ENCODE measurements at regions not wholly inside any gene's neighbourhood (a gene's known extent, or its start where the extent isn't known, plus 50 kb on each side); places are given as distances from the start of the nearest gene placed in this dataset.

- in situ Hi-C loops (cut with HindIII; ENCODE audit: low pct_ligation_motif_present, low pct_unique_long_range_greater_than_20kb, low sequenced_read_pairs) = no loop called here
These were observed 407.2 kb downstream of the HLX start for GRCh38 chr1:221286399-221286798.

GRCh38 chr1:221289103-221289502 is 409.9 kb downstream of the HLX start:
- DNase-seq = no peak
- in situ Hi-C loops (cut with HindIII; ENCODE audit: low pct_ligation_motif_present, low pct_unique_long_range_greater_than_20kb, low sequenced_read_pairs) = no loop called here

More at GRCh38 chr1:221286399-221286798, 407.2 kb downstream of the HLX start:
- no peak for DNase-seq

- in situ Hi-C loops (cut with HindIII; ENCODE audit: low pct_ligation_motif_present, low pct_unique_long_range_greater_than_20kb, low sequenced_read_pairs) = no loop called here
- DNase-seq = no peak
These were observed 411.4 kb downstream of the HLX start for GRCh38 chr1:221290669-221291068.

GRCh38 chr1:221291113-221291512 is 411.9 kb downstream of the HLX start:
- DNase-seq = no peak
- in situ Hi-C loops (cut with HindIII; ENCODE audit: low pct_ligation_motif_present, low pct_unique_long_range_greater_than_20kb, low sequenced_read_pairs) = no loop called here

DNA sequence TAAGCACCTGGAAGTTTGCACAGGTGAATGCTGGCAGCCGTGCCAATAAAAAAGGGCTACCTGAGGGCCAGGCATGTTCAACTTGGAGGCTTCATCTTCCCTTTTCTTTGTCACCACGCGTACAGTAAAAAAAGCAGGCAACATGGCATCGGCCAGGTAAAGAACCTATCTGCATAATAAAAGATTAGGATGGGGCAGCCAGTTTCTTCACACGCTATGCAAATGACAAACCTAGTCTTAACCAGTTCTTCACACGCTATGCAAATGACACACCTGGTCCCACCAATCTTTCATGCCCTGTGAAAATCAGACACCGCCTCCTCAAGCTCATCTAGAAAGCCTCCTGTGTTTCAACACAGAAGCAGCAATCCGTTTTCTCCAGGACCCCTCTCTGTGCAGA is 413.4 kb downstream of the HLX start:
- in situ Hi-C loops (cut with HindIII; ENCODE audit: low pct_ligation_motif_present, low pct_unique_long_range_greater_than_20kb, low sequenced_read_pairs) = no loop called here
- no peak for DNase-seq

GRCh38 chr1:221294242-221294641 is 415.0 kb downstream of the HLX start:
- DNase-seq = no peak
- in situ Hi-C loops (cut with HindIII; ENCODE audit: low pct_ligation_motif_present, low pct_unique_long_range_greater_than_20kb, low sequenced_read_pairs) = no loop called here

DNA sequence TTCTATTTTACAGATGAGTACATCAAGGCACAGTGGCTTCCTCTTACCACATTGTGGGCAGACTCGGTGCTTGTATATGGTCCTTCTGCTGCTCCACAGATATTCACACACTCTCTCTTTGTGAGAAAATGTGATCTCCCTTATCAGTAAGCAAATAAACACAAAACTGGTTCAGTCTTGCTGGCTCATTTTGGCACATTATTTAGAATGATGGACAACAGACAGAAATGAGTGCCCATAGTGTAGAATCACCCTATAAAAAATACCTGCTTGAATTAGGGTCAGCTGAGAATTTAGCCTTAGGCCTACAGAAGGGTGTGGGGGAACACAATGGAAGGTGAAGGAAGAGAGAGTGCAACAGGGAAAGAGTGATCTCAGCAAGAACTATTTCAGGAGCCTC is 423.1 kb downstream of the HLX start:
- in situ Hi-C loops (cut with HindIII; ENCODE audit: low pct_ligation_motif_present, low pct_unique_long_range_greater_than_20kb, low sequenced_read_pairs) = no loop called here
- no peak for DNase-seq

DNA sequence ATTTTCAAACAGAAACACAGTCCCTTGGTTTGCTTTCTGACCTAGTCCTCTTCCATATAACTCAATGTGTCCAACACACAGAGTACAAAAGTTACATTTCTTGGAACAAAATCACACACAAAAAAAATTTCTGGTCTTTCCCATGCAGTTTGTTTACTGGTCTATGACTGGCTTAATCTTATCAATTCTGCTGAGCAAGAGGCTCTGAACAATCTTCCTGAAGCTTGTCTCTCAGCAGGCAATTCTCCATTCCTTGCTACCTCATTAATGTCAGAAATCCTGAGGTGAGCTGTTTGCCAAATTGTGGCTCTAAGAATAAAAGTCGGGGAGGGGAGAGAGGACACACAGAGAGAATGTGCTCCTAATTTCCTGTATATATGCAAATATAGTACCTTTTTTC is 423.6 kb downstream of the HLX start:
- no peak for DNase-seq
- in situ Hi-C loops (cut with HindIII; ENCODE audit: low pct_ligation_motif_present, low pct_unique_long_range_greater_than_20kb, low sequenced_read_pairs) = no loop called here

DNA sequence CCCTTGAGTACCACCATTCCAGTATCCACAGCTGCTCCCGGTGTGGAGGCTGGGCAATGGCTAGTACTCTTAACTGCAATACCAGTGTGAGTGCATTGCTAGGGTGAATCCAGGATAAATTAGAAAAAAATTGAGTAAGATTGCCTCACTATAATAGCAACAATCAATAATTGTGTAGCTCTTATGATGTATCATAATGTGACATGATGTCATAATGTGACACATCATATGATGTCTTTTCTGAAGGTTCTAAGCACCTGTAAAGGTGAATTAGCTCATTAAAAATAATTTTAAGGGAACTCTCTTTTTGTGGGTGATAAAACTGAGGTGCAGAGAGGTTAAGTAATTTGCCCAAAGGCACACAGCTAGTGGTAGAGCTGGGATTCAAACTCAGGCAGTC is 424.4 kb downstream of the HLX start:
- no peak for DNase-seq
- in situ Hi-C loops (cut with HindIII; ENCODE audit: low pct_ligation_motif_present, low pct_unique_long_range_greater_than_20kb, low sequenced_read_pairs) = no loop called here

GRCh38 chr1:221306239-221306638 is 427.0 kb downstream of the HLX start:
- in situ Hi-C loops (cut with HindIII; ENCODE audit: low pct_ligation_motif_present, low pct_unique_long_range_greater_than_20kb, low sequenced_read_pairs) = no loop called here

DNA sequence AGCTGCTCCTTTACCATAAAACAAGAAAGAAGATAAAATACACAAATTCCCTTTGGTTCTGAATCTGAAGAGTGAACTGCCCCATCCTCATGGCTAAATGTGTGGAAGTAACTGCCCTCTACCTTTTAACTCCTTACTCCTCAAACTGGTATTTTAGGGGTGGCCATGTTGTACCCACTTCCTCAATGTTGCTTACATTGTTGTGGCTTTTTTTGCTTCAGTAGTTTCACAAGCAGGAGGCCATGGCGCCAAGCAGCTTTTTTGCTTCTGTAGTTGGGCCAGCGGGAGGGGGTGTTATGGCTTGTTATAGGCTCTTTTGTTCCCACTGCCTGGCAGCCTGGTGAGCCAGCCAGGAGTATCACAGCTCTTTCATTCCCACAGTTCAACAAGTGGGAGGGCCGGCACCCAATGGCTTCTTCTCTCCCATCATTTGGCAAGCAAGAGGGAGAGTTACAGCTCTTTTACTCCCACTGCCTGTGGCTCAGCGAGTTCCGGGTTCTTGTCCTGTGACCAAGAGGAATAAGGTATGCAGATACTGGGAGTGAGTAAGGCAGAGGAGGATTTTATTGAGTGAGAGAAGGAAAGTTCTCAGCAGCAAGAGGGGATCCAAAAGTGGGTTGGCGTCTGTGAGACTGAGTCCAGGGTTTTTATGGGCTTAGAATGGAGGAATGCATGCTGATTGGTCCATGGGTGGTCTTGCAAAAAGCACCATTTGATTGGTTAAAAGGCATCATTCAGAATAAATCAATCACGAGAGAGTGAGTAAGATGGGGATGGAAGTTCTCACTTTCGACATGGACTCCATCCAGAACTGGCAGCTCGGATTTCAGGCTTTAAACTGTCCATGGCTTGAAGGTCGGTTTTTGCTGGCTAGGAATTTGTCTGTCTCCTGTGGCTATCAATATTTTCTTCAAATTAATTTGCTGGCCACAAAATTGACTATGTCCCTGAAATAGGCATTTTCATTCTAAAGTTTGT is 429.6 kb downstream of the HLX start:
- DNase-seq = no peak
- in situ Hi-C loops (cut with HindIII; ENCODE audit: low pct_ligation_motif_present, low pct_unique_long_range_greater_than_20kb, low sequenced_read_pairs) = no loop called here

More at GRCh38 chr1:221306239-221306638, 427.0 kb downstream of the HLX start:
- no peak for DNase-seq

DNA sequence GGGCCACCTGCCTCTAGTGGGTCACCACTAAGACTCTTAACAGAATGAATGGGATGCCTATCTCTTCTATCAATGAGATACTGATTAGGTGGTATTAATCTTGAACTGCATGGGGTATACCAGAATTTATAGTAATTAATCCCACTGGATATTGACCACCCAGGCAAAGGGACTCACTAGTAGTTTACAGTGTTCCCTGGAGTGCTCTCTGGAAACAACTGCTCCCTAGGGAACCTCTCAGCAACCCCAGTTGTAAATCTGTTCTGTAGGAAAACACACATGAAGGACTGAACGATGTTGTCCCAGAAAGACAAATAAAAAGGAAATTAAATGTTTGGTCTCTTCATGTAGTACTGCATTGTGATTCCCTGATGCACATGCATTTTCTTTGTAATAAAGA is 430.5 kb downstream of the HLX start:
- in situ Hi-C loops (cut with HindIII; ENCODE audit: low pct_ligation_motif_present, low pct_unique_long_range_greater_than_20kb, low sequenced_read_pairs) = no loop called here

GRCh38 chr1:221310180-221310579 is 430.9 kb downstream of the HLX start:
- in situ Hi-C loops (cut with HindIII; ENCODE audit: low pct_ligation_motif_present, low pct_unique_long_range_greater_than_20kb, low sequenced_read_pairs) = no loop called here
- no peak for DNase-seq

More for the DNA sequence above, 430.5 kb downstream of the HLX start:
- DNase-seq = no peak

DNA sequence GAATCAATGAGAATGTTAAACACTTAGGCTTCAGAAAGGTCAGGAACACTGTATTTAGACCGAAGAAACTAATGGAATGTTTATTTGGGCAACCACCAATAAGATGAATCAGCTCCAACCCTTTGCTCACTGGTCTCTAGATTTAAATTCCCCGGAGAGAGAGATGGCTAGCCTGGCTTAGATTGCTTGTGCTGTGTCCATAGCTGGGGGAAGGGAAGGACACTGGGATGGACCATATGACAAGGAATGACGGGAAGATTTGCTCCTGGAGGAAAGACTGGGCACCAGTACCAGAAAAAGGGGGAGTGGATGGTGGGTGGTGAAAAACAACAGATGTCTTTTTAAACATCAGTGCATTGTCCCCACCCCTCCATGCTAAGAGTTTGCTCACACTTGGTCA is 426.6 kb downstream of the DUSP10 start:
- in situ Hi-C loops (cut with HindIII; ENCODE audit: low pct_ligation_motif_present, low pct_unique_long_range_greater_than_20kb, low sequenced_read_pairs) = no loop called here
- no peak for DNase-seq

GRCh38 chr1:221316491-221317056 is 425.3 kb downstream of the DUSP10 start:
- in situ Hi-C loops (cut with HindIII; ENCODE audit: low pct_ligation_motif_present, low pct_unique_long_range_greater_than_20kb, low sequenced_read_pairs) = no loop called here
- no peak for DNase-seq

DNA sequence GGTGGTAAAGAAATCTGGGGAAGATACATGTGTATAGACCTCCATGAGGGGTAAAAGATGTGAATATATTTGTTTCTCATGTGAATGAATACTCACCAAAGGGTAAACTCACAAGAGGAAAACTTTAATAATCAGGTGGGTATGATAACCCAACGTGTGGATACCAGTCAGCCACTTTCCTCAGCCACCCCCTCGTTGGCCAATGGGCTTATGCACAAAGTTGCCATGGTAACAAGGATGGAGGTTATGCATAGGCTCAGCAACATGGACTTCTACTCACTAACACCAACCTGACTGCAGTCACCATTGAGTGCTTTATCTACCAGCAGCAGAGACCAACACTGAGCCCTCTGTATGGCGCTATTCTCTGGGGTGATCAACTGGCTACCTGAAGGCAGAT is 424.4 kb downstream of the DUSP10 start:
- DNase-seq = no peak
- in situ Hi-C loops (cut with HindIII; ENCODE audit: low pct_ligation_motif_present, low pct_unique_long_range_greater_than_20kb, low sequenced_read_pairs) = no loop called here

DNA sequence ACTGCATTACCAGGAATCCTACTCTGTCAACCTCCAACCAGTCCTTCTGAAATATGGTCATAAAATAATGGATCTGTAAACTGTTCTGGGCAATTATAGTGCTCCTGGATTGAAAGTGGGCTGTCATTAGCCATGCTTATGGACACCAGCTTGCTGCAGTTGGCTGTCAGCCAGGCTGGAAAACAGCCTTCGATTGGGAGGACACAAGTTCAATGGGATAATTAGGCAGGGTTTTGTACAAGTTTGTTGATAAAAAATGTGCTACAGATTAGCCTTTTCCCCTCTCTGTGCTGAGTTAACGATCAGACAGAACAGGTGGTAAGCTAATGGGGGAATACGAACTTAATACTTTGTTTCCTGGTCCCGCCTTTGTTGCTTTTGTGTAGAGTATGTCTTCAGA is 413.9 kb downstream of the DUSP10 start:
- DNase-seq = no peak
- in situ Hi-C loops (cut with HindIII; ENCODE audit: low pct_ligation_motif_present, low pct_unique_long_range_greater_than_20kb, low sequenced_read_pairs) = no loop called here

DNA sequence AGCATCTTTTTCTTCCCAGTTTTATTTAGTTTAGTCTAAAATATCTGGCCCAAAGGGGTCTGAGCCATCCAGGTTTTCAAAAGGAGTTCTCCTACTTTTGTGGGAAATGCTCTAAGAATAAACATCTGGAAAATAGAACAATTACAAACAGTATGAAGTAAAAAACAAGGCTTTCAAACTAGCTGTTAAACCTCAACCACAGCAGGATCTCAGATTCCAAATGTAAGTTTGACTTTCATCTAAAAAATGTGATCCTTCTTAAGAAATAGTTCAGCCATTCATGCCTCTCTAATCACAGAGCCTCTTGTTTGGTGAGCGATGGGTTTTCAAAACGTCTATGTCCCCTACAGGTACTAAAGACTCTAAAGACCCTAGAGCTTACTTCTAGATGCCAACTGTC is 413.5 kb downstream of the DUSP10 start:
- no peak for DNase-seq
- in situ Hi-C loops (cut with HindIII; ENCODE audit: low pct_ligation_motif_present, low pct_unique_long_range_greater_than_20kb, low sequenced_read_pairs) = no loop called here

DNA sequence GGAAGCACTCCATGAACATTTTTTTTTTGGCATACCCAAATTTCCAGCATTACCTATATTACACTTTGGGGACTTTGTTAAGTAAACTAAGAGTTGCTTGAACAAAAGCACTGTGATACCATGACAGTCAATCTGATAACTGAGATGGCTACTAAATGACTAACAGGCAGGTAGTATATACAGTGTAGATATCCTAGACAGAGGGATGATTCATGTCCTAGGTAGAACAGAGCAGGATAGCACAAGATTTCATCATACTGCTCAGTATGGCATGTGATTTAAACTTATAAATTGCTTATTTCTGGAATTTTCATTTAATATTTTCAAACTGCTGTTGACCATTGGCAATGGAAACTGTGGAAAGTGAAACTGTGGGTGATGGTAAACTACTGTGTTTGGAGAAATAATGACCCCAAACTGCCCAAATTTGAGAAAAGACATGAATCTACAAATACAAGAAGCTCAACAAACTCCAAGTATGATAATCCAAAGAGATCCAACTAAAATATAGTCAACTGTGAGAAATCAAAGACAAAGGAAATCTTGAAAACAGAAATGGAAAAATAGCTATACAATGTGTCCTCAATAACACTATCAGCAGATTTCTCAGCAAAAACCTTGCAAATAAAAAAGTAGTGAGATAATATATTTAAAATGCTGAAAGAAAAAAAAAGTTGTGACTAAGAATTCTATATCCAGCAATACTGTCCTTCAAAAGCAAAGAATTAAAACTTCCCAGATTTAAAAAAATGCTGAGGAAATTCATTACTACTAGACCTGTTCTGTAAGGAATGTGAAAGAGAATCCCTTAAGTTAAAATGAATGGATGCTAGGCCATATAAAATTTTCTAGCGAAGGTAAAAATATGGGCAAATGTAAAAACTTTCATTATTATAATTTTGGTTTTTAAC is 410.4 kb downstream of the DUSP10 start:
- no peak for DNase-seq
- in situ Hi-C loops (cut with HindIII; ENCODE audit: low pct_ligation_motif_present, low pct_unique_long_range_greater_than_20kb, low sequenced_read_pairs) = no loop called here

Measured in ACHN (cell line).